Testis (tissue), 2 donors: ENCODE measurements at regions not wholly inside any gene's neighbourhood (a gene's known extent, or its start where the extent isn't known, plus 50 kb on each side); places are given as distances from the start of the nearest gene placed in this dataset.

ENCODE experiments used
- POLR2A ChIP-seq: fragments of 450-650 bp; IDR thresholded peaks from one replicate; pipeline ENCODE4 v1.6.1; 2017; ENCODE audit warnings: antibody characterized with exemption, mild to moderate bottlenecking, moderate library complexity
- TF ChIP-seq, protein P1 (sequence below), 3 experiments: fragments of 450-650 bp in 2 of 3; fragments of 200-600 bp in 1 of 3; sonication (generic) in 1 of 3; IDR thresholded peaks; one replicate each; pipeline ENCODE4 v1.5.1; 2016 to 2019; ENCODE audit warnings: antibody characterized with exemption in 3 of 3, mild to moderate bottlenecking in 2 of 3, moderate library complexity in 1 of 3

DNA sequence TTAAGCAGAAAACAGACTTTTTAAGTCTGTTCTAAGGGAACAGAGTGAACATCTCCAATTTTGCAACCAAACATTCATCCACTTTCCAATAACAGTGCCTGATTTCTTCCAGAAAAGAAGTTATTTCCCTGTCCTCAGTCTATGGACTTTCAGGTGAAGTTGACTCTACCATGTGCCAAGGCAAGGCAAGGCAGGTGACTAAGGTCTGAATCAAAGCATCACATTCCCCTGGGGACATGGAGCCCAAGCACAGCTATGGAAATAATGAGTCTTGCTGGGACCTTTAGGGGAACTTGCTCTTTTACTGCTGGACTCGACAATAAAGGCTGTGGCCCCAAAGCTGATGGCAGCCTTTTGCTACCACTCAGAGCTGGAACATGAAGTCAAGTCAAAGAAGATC lies 182.2 kb downstream of the FGFR2 start:
- TF ChIP-seq, protein P1, sequence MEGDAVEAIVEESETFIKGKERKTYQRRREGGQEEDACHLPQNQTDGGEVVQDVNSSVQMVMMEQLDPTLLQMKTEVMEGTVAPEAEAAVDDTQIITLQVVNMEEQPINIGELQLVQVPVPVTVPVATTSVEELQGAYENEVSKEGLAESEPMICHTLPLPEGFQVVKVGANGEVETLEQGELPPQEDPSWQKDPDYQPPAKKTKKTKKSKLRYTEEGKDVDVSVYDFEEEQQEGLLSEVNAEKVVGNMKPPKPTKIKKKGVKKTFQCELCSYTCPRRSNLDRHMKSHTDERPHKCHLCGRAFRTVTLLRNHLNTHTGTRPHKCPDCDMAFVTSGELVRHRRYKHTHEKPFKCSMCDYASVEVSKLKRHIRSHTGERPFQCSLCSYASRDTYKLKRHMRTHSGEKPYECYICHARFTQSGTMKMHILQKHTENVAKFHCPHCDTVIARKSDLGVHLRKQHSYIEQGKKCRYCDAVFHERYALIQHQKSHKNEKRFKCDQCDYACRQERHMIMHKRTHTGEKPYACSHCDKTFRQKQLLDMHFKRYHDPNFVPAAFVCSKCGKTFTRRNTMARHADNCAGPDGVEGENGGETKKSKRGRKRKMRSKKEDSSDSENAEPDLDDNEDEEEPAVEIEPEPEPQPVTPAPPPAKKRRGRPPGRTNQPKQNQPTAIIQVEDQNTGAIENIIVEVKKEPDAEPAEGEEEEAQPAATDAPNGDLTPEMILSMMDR (IDR thresholded peaks at IDR 0.05): no peak
- no peak for TF ChIP-seq POLR2A
